H1 (cell line): ENCODE measurements at regions not wholly inside any gene's neighbourhood (a gene's known extent, or its start where the extent isn't known, plus 50 kb on each side); places are given as distances from the start of the nearest gene placed in this dataset.

ENCODE experiments used
- CREB1 ChIP-seq: IDR thresholded peaks from 2 replicates; pipeline ENCODE4 v1.6.1; 2012; ENCODE audit warnings: inconsistent platforms
- EZH2 ChIP-seq: fragments of 200-600 bp; sonication (generic); IDR thresholded peaks from 2 replicates; pipeline ENCODE4 v1.7.1; 2012; ENCODE audit warnings: low read depth, mild to moderate bottlenecking, moderate library complexity, low read length, inconsistent platforms; ENCODE audit not compliant: severe bottlenecking
- JUND ChIP-seq: IDR thresholded peaks from 2 replicates; pipeline ENCODE4 v1.6.1; 2011; ENCODE audit warnings: mild to moderate bottlenecking, improper control_type of control experiment, low read length
- RXRA ChIP-seq: IDR thresholded peaks from 2 replicates; pipeline ENCODE4 v1.6.1; 2011; ENCODE audit warnings: low read depth, mild to moderate bottlenecking, low read length, moderate library complexity; ENCODE audit not compliant: insufficient read depth

DNA sequence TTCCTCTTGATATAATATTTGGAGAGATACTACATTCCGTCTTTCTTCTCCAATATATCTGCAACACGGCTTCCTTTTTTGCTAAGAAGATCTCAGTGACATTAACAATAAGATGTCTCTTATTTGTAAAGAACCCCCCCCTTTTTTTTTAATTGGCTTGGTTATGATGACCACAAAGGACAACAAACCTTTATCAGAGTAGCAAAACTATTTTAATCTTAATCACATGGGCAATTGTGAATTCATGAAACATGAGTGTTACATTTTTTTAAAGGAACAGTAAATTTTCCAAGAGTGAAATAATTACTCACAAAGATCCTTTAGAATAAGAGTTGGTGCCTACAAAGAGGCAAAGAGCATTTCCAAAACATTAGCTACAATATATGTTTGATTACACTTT is 554.1 kb downstream of the MAT2B start:
- no peak for TF ChIP-seq EZH2
- no peak for TF ChIP-seq CREB1
- no peak for TF ChIP-seq JUND
- TF ChIP-seq RXRA: no peak
